Kidney (tissue), 13 donors: ENCODE measurements at regions not wholly inside any gene's neighbourhood (a gene's known extent, or its start where the extent isn't known, plus 50 kb on each side); places are given as distances from the start of the nearest gene placed in this dataset.

ENCODE experiments used
- DNase-seq, 5 donors: peaks; one replicate each; pipeline ENCODE4 v3.0.0-alpha.2; 2013 to 2020
- FAIRE-seq: peaks from 2 replicates; lab custom pipeline; 2012; peaks lifted over from hg19 to GRCh38; lab: Jason Lieb, UNC
- H3K27ac ChIP-seq, 2 donors: one replicate each; pipeline ENCODE4 v1.7.0; 2013; ENCODE audit warnings: low read depth in 2 of 2, low read length in 2 of 2, inconsistent platforms in 1 of 2
- H3K27me3 ChIP-seq: one replicate; pipeline ENCODE4 v1.7.1; 2013; ENCODE audit warnings: low read length, inconsistent platforms; ENCODE audit not compliant: control insufficient read depth, insufficient read depth
- H3K36me3 ChIP-seq, 3 donors: one replicate each; pipeline versions ENCODE4 v1.7.0 to v1.7.1; 2013; ENCODE audit warnings: low read length in 3 of 3, control low read depth in 1 of 3, inconsistent platforms in 1 of 3; ENCODE audit not compliant: insufficient read depth in 3 of 3, control insufficient read depth in 2 of 3
- H3K4me1 ChIP-seq, 3 donors: one replicate each; pipeline versions ENCODE4 v1.7.0 to v1.7.1; 2013; ENCODE audit warnings: low read length in 3 of 3, inconsistent platforms in 1 of 3, low read depth in 1 of 3; ENCODE audit not compliant: control insufficient read depth in 2 of 3, insufficient read depth in 2 of 3
- H3K4me3 ChIP-seq, 3 donors: one replicate each; pipeline versions ENCODE4 v1.7.0 to v1.8.1; 2013; ENCODE audit warnings: low read length in 3 of 3, control low read depth in 1 of 3, inconsistent platforms in 1 of 3
- H3K9ac ChIP-seq, 3 donors: one replicate each; pipeline versions ENCODE4 v1.7.0 to v1.7.1; 2013; ENCODE audit warnings: low read length in 3 of 3, control low read depth in 1 of 3, inconsistent platforms in 1 of 3
- H3K9me3 ChIP-seq, 3 donors: one replicate each; pipeline versions ENCODE4 v1.7.0 to v1.7.1; 2013; ENCODE audit warnings: low read length in 3 of 3, control low read depth in 1 of 3, inconsistent platforms in 1 of 3; ENCODE audit not compliant: control insufficient read depth in 2 of 3, insufficient read depth in 1 of 3
- intact Hi-C: fragments of 100-400 bp; cut with DNase I; formaldehyde crosslinking; loops from one replicate; pipeline ENCODE4 v1.11.1; 2022
- TF ChIP-seq, protein P1 (sequence below): IDR thresholded peaks from 3 replicates; pipeline ENCODE4 v1.5.1; 2012; ENCODE audit warnings: mild to moderate bottlenecking, moderate library complexity, borderline replicate concordance; ENCODE audit not compliant: insufficient read depth; ENCODE audit errors: extremely low read depth
- donor health status: control.
- donor health status: control.
- donor health status: control.
- donor health status: control.
- donor health status: control.
- donor health status: DM: yes; HTN: yes; CAD: no.
- donor health status: Normal renal cell carcinoma (clear cell type).

DNA sequence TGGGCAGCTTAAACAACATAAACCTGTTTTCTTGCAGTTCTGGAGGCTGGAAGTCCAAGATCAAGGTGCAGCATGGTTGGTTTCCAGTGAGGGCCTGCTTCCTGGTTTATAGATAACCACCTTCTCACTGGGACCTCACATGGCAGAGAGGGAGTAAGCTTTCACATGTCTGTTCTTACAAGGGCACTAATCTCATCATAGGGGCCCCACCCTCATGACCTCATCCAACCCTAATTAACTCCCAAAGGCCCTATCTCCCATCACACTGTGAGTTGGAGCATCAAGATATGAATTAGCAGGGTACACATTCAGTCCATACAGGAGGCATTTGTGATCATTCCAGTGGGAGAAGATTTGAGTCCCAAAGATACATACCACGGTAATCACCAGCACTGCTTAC is 50.5 kb upstream of the GRIN2A start:
- Histone ChIP-seq H3K27ac (no peak overlapping the region), H3K9me3 (peaks cover 0 to 10% (median 0%) of the 10 kb centered on the region in 3 donors), H3K4me3 (no peak overlapping the region), H3K36me3 (no peaks in the 10 kb centered on the region), H3K9ac (no peak overlapping the region), H3K27me3 (no peaks in the 10 kb centered on the region), H3K4me1 (no peaks in the 10 kb centered on the region)
- intact Hi-C loops, result no loop called here
- TF ChIP-seq, protein P1, sequence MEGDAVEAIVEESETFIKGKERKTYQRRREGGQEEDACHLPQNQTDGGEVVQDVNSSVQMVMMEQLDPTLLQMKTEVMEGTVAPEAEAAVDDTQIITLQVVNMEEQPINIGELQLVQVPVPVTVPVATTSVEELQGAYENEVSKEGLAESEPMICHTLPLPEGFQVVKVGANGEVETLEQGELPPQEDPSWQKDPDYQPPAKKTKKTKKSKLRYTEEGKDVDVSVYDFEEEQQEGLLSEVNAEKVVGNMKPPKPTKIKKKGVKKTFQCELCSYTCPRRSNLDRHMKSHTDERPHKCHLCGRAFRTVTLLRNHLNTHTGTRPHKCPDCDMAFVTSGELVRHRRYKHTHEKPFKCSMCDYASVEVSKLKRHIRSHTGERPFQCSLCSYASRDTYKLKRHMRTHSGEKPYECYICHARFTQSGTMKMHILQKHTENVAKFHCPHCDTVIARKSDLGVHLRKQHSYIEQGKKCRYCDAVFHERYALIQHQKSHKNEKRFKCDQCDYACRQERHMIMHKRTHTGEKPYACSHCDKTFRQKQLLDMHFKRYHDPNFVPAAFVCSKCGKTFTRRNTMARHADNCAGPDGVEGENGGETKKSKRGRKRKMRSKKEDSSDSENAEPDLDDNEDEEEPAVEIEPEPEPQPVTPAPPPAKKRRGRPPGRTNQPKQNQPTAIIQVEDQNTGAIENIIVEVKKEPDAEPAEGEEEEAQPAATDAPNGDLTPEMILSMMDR, result no peak
- DNase-seq, result no peak
- no peak for FAIRE-seq

DNA sequence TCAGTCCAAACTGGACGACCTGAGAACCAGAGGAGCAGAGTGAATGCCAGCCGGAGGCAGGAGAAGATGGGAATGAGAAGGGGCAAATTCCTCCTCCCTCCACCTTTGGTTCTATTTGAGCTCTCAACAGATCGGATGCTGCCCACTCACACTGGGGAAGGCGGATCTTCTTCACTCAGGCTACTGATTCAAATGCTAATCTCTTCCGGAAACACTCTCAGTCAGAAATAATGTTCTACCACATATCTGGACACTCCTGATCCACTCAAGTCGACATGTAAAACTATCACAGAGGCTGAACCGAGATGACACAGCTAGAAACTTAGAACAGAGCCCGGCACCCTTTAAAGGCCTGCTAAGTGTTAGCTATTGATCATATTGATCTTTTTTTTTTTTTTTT is 57.4 kb upstream of the GRIN2A start:
- TF ChIP-seq, protein P1, result no peak
- DNase-seq (no peak), FAIRE-seq (no peak)
- Histone ChIP-seq H3K9ac (no peak overlapping the region), H3K4me1 (no peaks in the 10 kb centered on the region), H3K36me3 (no peaks in the 10 kb centered on the region), H3K27me3 (no peaks in the 10 kb centered on the region), H3K9me3 (no peaks in the 10 kb centered on the region), H3K27ac (no peak overlapping the region), H3K4me3 (no peak overlapping the region)
- intact Hi-C loops, result no loop called here

DNA sequence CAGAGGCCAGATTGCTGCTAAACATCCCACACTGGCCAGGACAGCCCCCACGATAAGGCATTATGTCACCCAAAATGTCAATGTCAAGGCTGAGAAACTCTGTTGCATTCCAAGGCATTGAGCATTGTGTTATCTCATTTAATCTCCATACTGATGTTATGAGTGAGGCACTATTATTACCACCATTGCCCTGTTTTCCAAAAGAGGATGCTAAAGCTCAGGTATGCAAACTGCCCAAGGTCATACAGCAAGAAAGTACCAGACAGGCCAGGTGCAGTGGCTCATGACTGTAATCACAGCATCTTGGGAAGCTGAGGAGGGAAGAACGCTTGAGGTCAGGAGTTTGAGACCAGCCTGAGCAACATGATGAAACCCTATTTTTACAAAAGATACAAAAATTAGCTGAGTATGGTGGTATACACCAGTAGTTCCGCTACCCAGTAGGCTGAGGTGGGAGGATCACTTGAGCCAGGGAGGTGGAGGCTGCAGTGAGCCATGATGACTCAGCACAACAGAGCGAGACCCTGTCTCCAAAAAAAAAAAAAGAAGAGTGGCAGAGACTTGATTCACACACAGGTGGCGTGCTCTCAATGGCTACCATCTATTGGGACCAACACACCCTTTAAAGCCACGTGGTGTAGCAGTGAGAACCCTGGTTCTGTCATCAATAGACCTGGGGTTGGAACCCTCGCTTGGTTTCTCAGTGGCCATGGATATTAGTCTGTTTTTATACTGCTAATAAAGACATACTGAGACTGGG is 58.8 kb upstream of the GRIN2A start:
- Histone ChIP-seq H3K36me3 (no peaks in the 10 kb centered on the region), H3K27ac (no peak overlapping the region), H3K9me3 (no peaks in the 10 kb centered on the region), H3K27me3 (no peaks in the 10 kb centered on the region), H3K4me3 (no peak overlapping the region), H3K9ac (no peak overlapping the region), H3K4me1 (no peaks in the 10 kb centered on the region)
- DNase-seq (no peak), FAIRE-seq (no peak)
- TF ChIP-seq, protein P1, result no peak
- intact Hi-C loops, result no loop called here
